ENCODE measurements at regions not wholly inside any gene's neighbourhood (a gene's known extent, or its start where the extent isn't known, plus 50 kb on each side); places are given as distances from the start of the nearest gene placed in this dataset.

DNA sequence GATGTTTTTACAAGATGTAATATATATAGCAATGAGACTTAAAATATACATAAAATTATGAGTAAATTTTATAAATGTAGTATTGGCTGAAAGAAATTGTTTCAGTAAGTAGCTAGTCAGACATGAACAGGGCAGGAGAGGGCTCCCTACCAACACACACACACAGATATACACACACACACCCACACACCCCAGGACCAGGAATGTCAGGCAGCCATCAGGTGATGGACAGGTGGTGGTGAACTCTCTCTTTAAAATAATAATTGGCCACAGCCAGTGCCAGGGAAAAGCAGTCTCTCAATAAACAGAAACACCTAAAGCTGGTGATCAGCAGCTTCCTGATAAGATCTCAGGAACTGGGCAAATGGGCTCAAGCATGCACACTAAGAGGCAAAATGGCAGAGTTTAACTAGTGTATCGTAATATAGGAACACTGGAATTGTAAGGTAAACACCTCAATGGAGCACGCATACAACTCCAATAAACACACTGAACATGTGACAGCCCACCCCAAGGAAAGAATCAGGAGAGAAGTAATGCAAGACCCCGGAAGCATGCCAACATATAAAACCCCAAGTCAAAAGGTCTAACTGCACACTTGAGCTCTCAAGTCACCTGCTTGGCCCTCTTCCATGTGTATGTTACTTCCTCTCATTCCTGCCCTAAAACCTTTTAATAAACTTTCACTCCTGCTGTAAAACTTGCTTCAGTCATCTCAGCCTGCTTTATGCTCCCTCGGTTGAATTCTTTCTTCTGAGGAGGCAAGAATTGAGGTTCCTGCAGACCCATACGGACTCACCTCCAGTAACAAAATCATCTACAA is 1034.1 kb upstream of the SEMA6D start:
- DNase-seq (ENCODE audit: low read depth in 6 of 9, low spot score in 9 of 9): no peak
- Histone ChIP-seq H3K4me1 (ENCODE audit: control insufficient read depth in 2 of 2, insufficient read depth in 2 of 2, low read length in 2 of 2) (no peaks in the 10 kb centered on the region), H3K9me3 (ENCODE audit: control insufficient read depth in 2 of 2, insufficient read depth in 1 of 2, low read length in 1 of 2) (no peaks in the 10 kb centered on the region), H3K27me3 (ENCODE audit: control insufficient read depth in 2 of 2, insufficient read depth in 1 of 2, low read length in 1 of 2) (no peaks in the 10 kb centered on the region), H3K4me3 (ENCODE audit: low read length in 2 of 2) (no peak overlapping the region), H3K27ac (ENCODE audit: low read depth in 1 of 2, low read length in 1 of 2) (no peak overlapping the region), H3K36me3 (ENCODE audit: control insufficient read depth in 2 of 2, insufficient read depth in 2 of 2, low read length in 1 of 2) (no peaks in the 10 kb centered on the region)
- WGBS: 95% methylated on average over 5 of the region's 5 CpGs

DNA sequence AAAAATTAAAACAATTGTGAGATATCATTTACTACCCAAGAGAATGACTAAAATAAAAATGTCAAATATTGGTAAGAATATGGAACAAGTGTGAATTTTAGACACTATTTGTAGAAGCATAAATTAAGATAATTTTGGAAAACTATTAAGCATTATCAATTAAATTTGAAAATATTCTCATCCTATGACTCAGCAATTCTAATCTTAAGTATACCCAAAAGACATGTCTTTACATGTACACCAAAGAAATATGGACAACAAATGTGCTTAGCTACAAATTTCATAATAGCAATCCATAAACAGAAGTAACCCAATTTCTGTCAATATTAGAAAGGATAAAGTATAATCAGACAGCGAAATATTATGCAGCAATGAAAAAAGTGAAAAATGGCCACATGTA is 1032.2 kb upstream of the SEMA6D start:
- Histone ChIP-seq H3K4me1 (ENCODE audit: control insufficient read depth in 2 of 2, insufficient read depth in 2 of 2, low read length in 2 of 2) (no peaks in the 10 kb centered on the region), H3K4me3 (ENCODE audit: low read length in 2 of 2) (no peak overlapping the region), H3K9me3 (ENCODE audit: control insufficient read depth in 2 of 2, insufficient read depth in 1 of 2, low read length in 1 of 2) (no peaks in the 10 kb centered on the region), H3K36me3 (ENCODE audit: control insufficient read depth in 2 of 2, insufficient read depth in 2 of 2, low read length in 1 of 2) (no peaks in the 10 kb centered on the region), H3K27ac (ENCODE audit: low read depth in 1 of 2, low read length in 1 of 2) (no peak overlapping the region), H3K27me3 (ENCODE audit: control insufficient read depth in 2 of 2, insufficient read depth in 1 of 2, low read length in 1 of 2) (no peaks in the 10 kb centered on the region)
- no peak for DNase-seq (ENCODE audit: low read depth in 6 of 9, low spot score in 9 of 9)
- 0% methylated on average over 1 of the region's 1 CpG for WGBS

- Histone ChIP-seq H3K36me3 (ENCODE audit: control insufficient read depth in 2 of 2, insufficient read depth in 2 of 2, low read length in 1 of 2) (no peaks in the 10 kb centered on the region), H3K4me3 (ENCODE audit: low read length in 2 of 2) (no peak overlapping the region), H3K27me3 (ENCODE audit: control insufficient read depth in 2 of 2, insufficient read depth in 1 of 2, low read length in 1 of 2) (no peaks in the 10 kb centered on the region), H3K4me1 (ENCODE audit: control insufficient read depth in 2 of 2, insufficient read depth in 2 of 2, low read length in 2 of 2) (no peaks in the 10 kb centered on the region), H3K9me3 (ENCODE audit: control insufficient read depth in 2 of 2, insufficient read depth in 1 of 2, low read length in 1 of 2) (no peaks in the 10 kb centered on the region), H3K27ac (ENCODE audit: low read depth in 1 of 2, low read length in 1 of 2) (no peak overlapping the region)
- DNase-seq (ENCODE audit: low read depth in 6 of 9, low spot score in 9 of 9): no peak
- 94% methylated on average over 1 of the region's 1 CpG for WGBS
Observed at GRCh38 chr15:46685681-46686080, 1031.6 kb upstream of the SEMA6D start.

GRCh38 chr15:46696281-46696680 is 1021.0 kb upstream of the SEMA6D start:
- Histone ChIP-seq H3K4me3 (ENCODE audit: low read length in 2 of 2) (no peak overlapping the region), H3K27me3 (ENCODE audit: control insufficient read depth in 2 of 2, insufficient read depth in 1 of 2, low read length in 1 of 2) (no peaks in the 10 kb centered on the region), H3K9me3 (ENCODE audit: control insufficient read depth in 2 of 2, insufficient read depth in 1 of 2, low read length in 1 of 2) (no peaks in the 10 kb centered on the region), H3K4me1 (ENCODE audit: control insufficient read depth in 2 of 2, insufficient read depth in 2 of 2, low read length in 2 of 2) (no peaks in the 10 kb centered on the region), H3K36me3 (ENCODE audit: control insufficient read depth in 2 of 2, insufficient read depth in 2 of 2, low read length in 1 of 2) (no peaks in the 10 kb centered on the region), H3K27ac (ENCODE audit: low read depth in 1 of 2, low read length in 1 of 2) (no peak overlapping the region)
- no peak for DNase-seq (ENCODE audit: low read depth in 6 of 9, low spot score in 9 of 9)
- WGBS: 53% methylated on average over 1 of the region's 1 CpG

DNA sequence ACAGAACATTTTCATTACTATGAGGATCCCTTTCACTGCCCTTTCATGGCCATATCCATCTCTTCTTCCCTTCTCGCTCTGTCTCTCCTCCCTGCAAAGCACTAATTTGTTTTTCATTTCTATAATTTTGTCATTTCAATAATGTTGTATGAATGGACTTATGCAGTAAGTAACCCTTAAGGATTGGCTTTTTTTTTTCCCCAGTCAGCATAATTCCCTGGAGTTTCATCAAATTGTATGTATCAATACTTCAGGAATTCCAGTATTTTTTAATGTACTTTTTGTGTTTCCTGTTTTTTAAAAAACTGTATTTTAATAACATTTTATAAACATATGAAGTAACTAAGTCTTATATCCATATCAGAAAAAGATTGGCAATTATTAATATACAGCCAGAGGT is 1016.0 kb upstream of the SEMA6D start:
- H3K36me3 ChIP-seq (ENCODE audit: control insufficient read depth in 2 of 2, insufficient read depth in 2 of 2, low read length in 1 of 2): no peaks in the 10 kb centered on the region
- H3K27me3 ChIP-seq (ENCODE audit: control insufficient read depth in 2 of 2, insufficient read depth in 1 of 2, low read length in 1 of 2): no peaks in the 10 kb centered on the region
- DNase-seq (ENCODE audit: low read depth in 6 of 9, low spot score in 9 of 9): no peak
- no peaks in the 10 kb centered on the region for H3K9me3 ChIP-seq (ENCODE audit: control insufficient read depth in 2 of 2, insufficient read depth in 1 of 2, low read length in 1 of 2)
- H3K27ac ChIP-seq (ENCODE audit: low read depth in 1 of 2, low read length in 1 of 2): no peak overlapping the region
- H3K4me3 ChIP-seq (ENCODE audit: low read length in 2 of 2): no peak overlapping the region
- no peaks in the 10 kb centered on the region for H3K4me1 ChIP-seq (ENCODE audit: control insufficient read depth in 2 of 2, insufficient read depth in 2 of 2, low read length in 2 of 2)
- WGBS: 100% methylated on average over 1 of the region's 1 CpG

- DNase-seq (ENCODE audit: low read depth in 6 of 9, low spot score in 9 of 9): no peak
- Histone ChIP-seq H3K27me3 (ENCODE audit: control insufficient read depth in 2 of 2, insufficient read depth in 1 of 2, low read length in 1 of 2) (no peaks in the 10 kb centered on the region), H3K27ac (ENCODE audit: low read depth in 1 of 2, low read length in 1 of 2) (no peak overlapping the region), H3K36me3 (ENCODE audit: control insufficient read depth in 2 of 2, insufficient read depth in 2 of 2, low read length in 1 of 2) (no peaks in the 10 kb centered on the region), H3K9me3 (ENCODE audit: control insufficient read depth in 2 of 2, insufficient read depth in 1 of 2, low read length in 1 of 2) (no peaks in the 10 kb centered on the region), H3K4me1 (ENCODE audit: control insufficient read depth in 2 of 2, insufficient read depth in 2 of 2, low read length in 2 of 2) (no peaks in the 10 kb centered on the region), H3K4me3 (ENCODE audit: low read length in 2 of 2) (no peak overlapping the region)
- WGBS: 81% methylated on average over 4 of the region's 4 CpGs
Observed at GRCh38 chr15:46701896-46702295, 1015.4 kb upstream of the SEMA6D start.

- WGBS: 88% methylated on average over 9 of the region's 9 CpGs
- Histone ChIP-seq H3K36me3 (ENCODE audit: control insufficient read depth in 2 of 2, insufficient read depth in 2 of 2, low read length in 1 of 2) (no peaks in the 10 kb centered on the region), H3K27ac (ENCODE audit: low read depth in 1 of 2, low read length in 1 of 2) (no peak overlapping the region), H3K4me3 (ENCODE audit: low read length in 2 of 2) (no peak overlapping the region), H3K4me1 (ENCODE audit: control insufficient read depth in 2 of 2, insufficient read depth in 2 of 2, low read length in 2 of 2) (no peaks in the 10 kb centered on the region), H3K9me3 (ENCODE audit: control insufficient read depth in 2 of 2, insufficient read depth in 1 of 2, low read length in 1 of 2) (no peaks in the 10 kb centered on the region), H3K27me3 (ENCODE audit: control insufficient read depth in 2 of 2, insufficient read depth in 1 of 2, low read length in 1 of 2) (no peaks in the 10 kb centered on the region)
- no peak for DNase-seq (ENCODE audit: low read depth in 6 of 9, low spot score in 9 of 9)
Observed at GRCh38 chr15:46703020-46703861, 1014.1 kb upstream of the SEMA6D start.

DNA sequence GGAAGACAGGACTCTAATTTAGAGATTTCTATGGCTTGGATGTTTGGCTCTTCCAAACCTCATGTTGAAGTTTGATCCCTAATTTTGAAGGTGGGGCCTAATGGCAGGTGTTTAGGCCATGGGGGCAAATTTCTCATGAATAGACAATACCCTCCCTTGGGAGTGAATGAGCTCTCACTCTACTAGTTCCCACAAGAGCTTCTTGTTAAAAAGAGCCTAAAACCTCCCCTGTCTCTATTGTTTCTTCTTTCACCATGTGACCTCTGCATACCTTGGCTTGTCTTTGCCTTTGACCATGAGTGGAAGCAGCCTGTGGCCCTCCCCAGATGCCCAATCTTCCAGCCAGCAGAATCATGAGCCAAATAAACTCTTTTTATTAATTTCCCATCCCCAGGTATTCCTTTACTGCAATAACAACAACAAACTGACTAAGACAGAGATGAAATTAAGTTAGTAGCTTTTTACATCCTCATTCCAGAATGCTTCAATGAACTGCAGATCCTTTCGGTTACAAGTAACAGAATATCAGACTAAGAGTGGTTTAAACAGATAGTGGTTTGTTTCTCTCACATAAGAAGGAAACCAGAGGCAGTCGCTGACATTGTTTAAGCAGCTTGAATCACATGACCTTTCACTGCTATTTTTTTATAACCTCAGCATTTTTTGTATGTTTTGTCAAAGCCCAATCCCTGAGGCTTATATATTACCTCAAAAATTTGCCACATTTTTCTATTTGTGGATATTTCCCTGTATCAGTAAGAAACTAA is 1013.3 kb upstream of the SEMA6D start:
- H3K36me3 ChIP-seq (ENCODE audit: control insufficient read depth in 2 of 2, insufficient read depth in 2 of 2, low read length in 1 of 2): no peaks in the 10 kb centered on the region
- H3K9me3 ChIP-seq (ENCODE audit: control insufficient read depth in 2 of 2, insufficient read depth in 1 of 2, low read length in 1 of 2): no peaks in the 10 kb centered on the region
- H3K27me3 ChIP-seq (ENCODE audit: control insufficient read depth in 2 of 2, insufficient read depth in 1 of 2, low read length in 1 of 2): no peaks in the 10 kb centered on the region
- no peaks in the 10 kb centered on the region for H3K4me1 ChIP-seq (ENCODE audit: control insufficient read depth in 2 of 2, insufficient read depth in 2 of 2, low read length in 2 of 2)
- no peak for DNase-seq (ENCODE audit: low read depth in 6 of 9, low spot score in 9 of 9)
- H3K27ac ChIP-seq (ENCODE audit: low read depth in 1 of 2, low read length in 1 of 2): no peak overlapping the region
- 84% methylated on average over 2 of the region's 2 CpGs for WGBS
- H3K4me3 ChIP-seq (ENCODE audit: low read length in 2 of 2): no peak overlapping the region

- H3K9me3 ChIP-seq (ENCODE audit: control insufficient read depth in 2 of 2, insufficient read depth in 1 of 2, low read length in 1 of 2): no peaks in the 10 kb centered on the region
- H3K4me1 ChIP-seq (ENCODE audit: control insufficient read depth in 2 of 2, insufficient read depth in 2 of 2, low read length in 2 of 2): no peaks in the 10 kb centered on the region
- no peak overlapping the region for H3K4me3 ChIP-seq (ENCODE audit: low read length in 2 of 2)
- 90% methylated on average over 1 of the region's 1 CpG for WGBS
- no peaks in the 10 kb centered on the region for H3K27me3 ChIP-seq (ENCODE audit: control insufficient read depth in 2 of 2, insufficient read depth in 1 of 2, low read length in 1 of 2)
- DNase-seq (ENCODE audit: low read depth in 6 of 9, low spot score in 9 of 9): no peak
- no peaks in the 10 kb centered on the region for H3K36me3 ChIP-seq (ENCODE audit: control insufficient read depth in 2 of 2, insufficient read depth in 2 of 2, low read length in 1 of 2)
- no peak overlapping the region for H3K27ac ChIP-seq (ENCODE audit: low read depth in 1 of 2, low read length in 1 of 2)
Observed at GRCh38 chr15:46707452-46707851, 1009.9 kb upstream of the SEMA6D start.

Data from thymus (tissue), 11 donors.